GM19467 (cell line): ENCODE measurements at regions not wholly inside any gene's neighbourhood (a gene's known extent, or its start where the extent isn't known, plus 50 kb on each side); places are given as distances from the start of the nearest gene placed in this dataset.

Experiments used
- ATAC-seq: cut with Tn5 transposase; IDR thresholded peaks from one replicate; pipeline ENCODE4 v1.9.1; 2021; ENCODE audit warnings: mild to moderate bottlenecking, moderate library complexity; ENCODE audit not compliant: unreplicated experiment

- no peak for ATAC-seq
These were observed 143.4 kb upstream of the MYOCD start for GRCh38 chr17:12522336-12522735.

- no peak for ATAC-seq
These were observed 142.9 kb upstream of the MYOCD start for GRCh38 chr17:12522743-12523183.

GRCh38 chr17:12523244-12523643, 142.4 kb upstream of the MYOCD start:
- ATAC-seq, result no peak

- no peak for ATAC-seq
These were observed 137.7 kb upstream of the MYOCD start for GRCh38 chr17:12528036-12528435.

- no peak for ATAC-seq
These were observed 135.5 kb upstream of the MYOCD start for GRCh38 chr17:12530161-12530560.

GRCh38 chr17:12536021-12536420, 129.7 kb upstream of the MYOCD start:
- no peak for ATAC-seq

- ATAC-seq, result no peak
These were observed 129.2 kb upstream of the MYOCD start for GRCh38 chr17:12536472-12536871.

GRCh38 chr17:12537436-12537835, 128.3 kb upstream of the MYOCD start:
- ATAC-seq, result no peak

- no peak for ATAC-seq
These were observed 127.7 kb upstream of the MYOCD start for GRCh38 chr17:12538003-12538402.

GRCh38 chr17:12545877-12546513, 119.7 kb upstream of the MYOCD start:
- ATAC-seq, result no peak

GRCh38 chr17:12546983-12547382, 118.7 kb upstream of the MYOCD start:
- ATAC-seq, result no peak

- ATAC-seq, result no peak
These were observed 117.9 kb upstream of the MYOCD start for GRCh38 chr17:12547831-12548230.

- ATAC-seq, result no peak
These were observed 117.1 kb upstream of the MYOCD start for GRCh38 chr17:12548558-12548957.

GRCh38 chr17:12549499-12550041, 116.1 kb upstream of the MYOCD start:
- no peak for ATAC-seq

GRCh38 chr17:12553625-12554024, 112.1 kb upstream of the MYOCD start:
- no peak for ATAC-seq

- ATAC-seq, result no peak
These were observed 111.4 kb upstream of the MYOCD start for GRCh38 chr17:12554251-12554650.

GRCh38 chr17:12566291-12566690, 99.4 kb upstream of the MYOCD start:
- ATAC-seq, result no peak

- no peak for ATAC-seq
These were observed 98.3 kb upstream of the MYOCD start for GRCh38 chr17:12567077-12568053.

GRCh38 chr17:12568358-12569251, 97.1 kb upstream of the MYOCD start:
- ATAC-seq, result no peak

- no peak for ATAC-seq
These were observed 94.1 kb upstream of the MYOCD start for GRCh38 chr17:12571606-12572005.

- no peak for ATAC-seq
These were observed 91.2 kb upstream of the MYOCD start for GRCh38 chr17:12574525-12574924.
